ENCODE measurements at regions not wholly inside any gene's neighbourhood (a gene's known extent, or its start where the extent isn't known, plus 50 kb on each side); places are given as distances from the start of the nearest gene placed in this dataset.

- H2AFZ ChIP-seq (ENCODE audit: low read depth, low read length, poor library complexity, severe bottlenecking): no peak overlapping the region
- no peaks in the 10 kb centered on the region for H3K27me3 ChIP-seq (ENCODE audit: insufficient read depth, low read length)
- BruUV-seq (replicated peaks): no TSS peak
- no peaks in the 10 kb centered on the region for H3K9me2 ChIP-seq (ENCODE audit: insufficient read depth)
- no peak overlapping the region for H3K4me2 ChIP-seq (ENCODE audit: low read length)
- no peak overlapping the region for H3K9ac ChIP-seq (ENCODE audit: low read length)
- TF ChIP-seq YY1 (IDR thresholded peaks at IDR 0.05; ENCODE audit: extremely low read depth, insufficient replicate concordance, low read depth, low read length) (no peak), JUND (IDR thresholded peaks at IDR 0.05) (no peak)
- intact Hi-C loops (cut with micrococcal nuclease): no loop called here
- ChIA-PET POLR2A (no interaction called here), CTCF (no interaction called here), RAD21 (ENCODE audit: low non-redundant PET in 1 of 2, low total read pairs in 2 of 2, uncharacterized antibody in 2 of 2, unreplicated experiment in 2 of 2) (no interaction called here)
- no peak overlapping the region for H3K4me3 ChIP-seq (replicated peaks in 1 of 2; ENCODE audit: low read depth in 1 of 2, low read length in 2 of 2)
- no peak overlapping the region for H3K27ac ChIP-seq (ENCODE audit: low read depth, low read length)
- H3K4me1 ChIP-seq (ENCODE audit: control insufficient read depth in 1 of 2, insufficient read depth in 2 of 2, low read length in 2 of 2): no peaks in the 10 kb centered on the region
- no peaks in the 10 kb centered on the region for H3K79me2 ChIP-seq (ENCODE audit: insufficient read depth, low read length)
- ATAC-seq (no peak), DNase-seq (ENCODE audit: low read depth, low spot score) (no peak)
- H3K9me3 ChIP-seq (ENCODE audit: control insufficient read depth in 1 of 2, insufficient read depth in 1 of 2, low read depth in 1 of 2, low read length in 2 of 2): peaks cover 0 to 10% of the 10 kb centered on the region in 2 experiments; a peak in 3 of 4 replicates
- no peaks in the 10 kb centered on the region for H3K36me3 ChIP-seq (ENCODE audit: control insufficient read depth in 1 of 2, insufficient read depth in 2 of 2, low read length in 2 of 2)
- H4K20me1 ChIP-seq (ENCODE audit: insufficient read depth): no peaks in the 10 kb centered on the region
Measured at GRCh38 chr22:33194529-33195077, 136.4 kb upstream of the SYN3 start.

GRCh38 chr22:33192156-33192555, 134.0 kb upstream of the SYN3 start:
- BruUV-seq (replicated peaks): no TSS peak
- ATAC-seq: no peak
- ChIA-PET CTCF (no interaction called here), POLR2A (no interaction called here), RAD21 (ENCODE audit: low non-redundant PET in 1 of 2, low total read pairs in 2 of 2, uncharacterized antibody in 2 of 2, unreplicated experiment in 2 of 2) (no interaction called here)
- no peaks in the 10 kb centered on the region for H3K9me2 ChIP-seq (ENCODE audit: insufficient read depth)
- H4K20me1 ChIP-seq (ENCODE audit: insufficient read depth): no peaks in the 10 kb centered on the region
- H3K36me3 ChIP-seq (ENCODE audit: control insufficient read depth in 1 of 2, insufficient read depth in 2 of 2, low read length in 2 of 2): no peaks in the 10 kb centered on the region
- peaks cover 0 to 19% of the 10 kb centered on the region in 2 experiments; a peak in 3 of 4 replicates for H3K9me3 ChIP-seq (ENCODE audit: control insufficient read depth in 1 of 2, insufficient read depth in 1 of 2, low read depth in 1 of 2, low read length in 2 of 2)
- intact Hi-C loops (cut with micrococcal nuclease): no loop called here
- H3K79me2 ChIP-seq (ENCODE audit: insufficient read depth, low read length): no peaks in the 10 kb centered on the region
- no peaks in the 10 kb centered on the region for H3K27me3 ChIP-seq (ENCODE audit: insufficient read depth, low read length)
- no peaks in the 10 kb centered on the region for H3K4me1 ChIP-seq (ENCODE audit: control insufficient read depth in 1 of 2, insufficient read depth in 2 of 2, low read length in 2 of 2)
- H3K4me2 ChIP-seq (ENCODE audit: low read length): no peak overlapping the region
- DNase-seq (ENCODE audit: low read depth, low spot score): no peak
- TF ChIP-seq REST (IDR thresholded peaks at IDR 0.05; ENCODE audit: low read depth): no peak
- TF ChIP-seq POLR2A (IDR thresholded peaks at IDR 0.05; ENCODE audit: borderline replicate concordance, extremely low read depth, insufficient read depth, insufficient read length): no peak
- no peak for TF ChIP-seq SIN3A (IDR thresholded peaks at IDR 0.05; ENCODE audit: low read depth)
- TF ChIP-seq POLR2AphosphoS5 (IDR thresholded peaks at IDR 0.05; ENCODE audit: low read depth, low read length): no peak
- H3K27ac ChIP-seq (ENCODE audit: low read depth, low read length): no peak overlapping the region
- no peak overlapping the region for H3K4me3 ChIP-seq (replicated peaks in 1 of 2; ENCODE audit: low read depth in 1 of 2, low read length in 2 of 2)
- H3K9ac ChIP-seq (ENCODE audit: low read length): no peak overlapping the region
- no peak overlapping the region for H2AFZ ChIP-seq (ENCODE audit: low read depth, low read length, poor library complexity, severe bottlenecking)
